Fibroblast of villous mesenchyme (primary cell): ENCODE measurements at regions not wholly inside any gene's neighbourhood (a gene's known extent, or its start where the extent isn't known, plus 50 kb on each side); places are given as distances from the start of the nearest gene placed in this dataset.

ENCODE experiments used
- DNase-seq: peaks from one replicate; pipeline ENCODE4 v3.0.0-alpha.2; 2010; ENCODE audit warnings: low read depth
- H3K4me3 ChIP-seq: 2 replicates; pipeline ENCODE4 v1.5.1; 2011; ENCODE audit warnings: low read depth, mild to moderate bottlenecking, low read length
- TF ChIP-seq, protein P1 (sequence below): IDR thresholded peaks from 2 replicates; pipeline ENCODE4 v1.5.1; 2012; ENCODE audit warnings: low read depth, mild to moderate bottlenecking, low read length; ENCODE audit not compliant: insufficient read depth

DNA sequence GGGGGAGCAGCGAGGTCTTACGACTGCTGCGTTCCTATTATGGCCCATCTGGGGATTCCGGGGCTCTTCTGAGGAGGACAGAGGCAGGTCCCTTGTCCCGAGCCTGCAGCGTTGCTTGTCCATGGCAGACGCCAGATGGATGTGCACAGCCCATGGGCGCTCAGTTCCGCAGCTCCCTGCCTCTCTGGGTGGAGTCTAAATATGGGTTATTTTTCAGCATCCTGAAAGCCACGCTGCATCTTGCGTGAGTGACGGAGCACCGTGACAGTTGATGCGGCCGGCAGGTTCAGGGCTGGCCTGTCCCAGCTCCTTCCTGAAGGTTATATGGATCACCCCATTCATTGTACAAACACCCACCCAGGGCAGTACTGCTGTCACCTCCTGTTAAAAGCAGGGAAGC lies 1169.4 kb downstream of the BRD1 start:
- H3K4me3 ChIP-seq, result no peak overlapping the region
- TF ChIP-seq, protein P1, sequence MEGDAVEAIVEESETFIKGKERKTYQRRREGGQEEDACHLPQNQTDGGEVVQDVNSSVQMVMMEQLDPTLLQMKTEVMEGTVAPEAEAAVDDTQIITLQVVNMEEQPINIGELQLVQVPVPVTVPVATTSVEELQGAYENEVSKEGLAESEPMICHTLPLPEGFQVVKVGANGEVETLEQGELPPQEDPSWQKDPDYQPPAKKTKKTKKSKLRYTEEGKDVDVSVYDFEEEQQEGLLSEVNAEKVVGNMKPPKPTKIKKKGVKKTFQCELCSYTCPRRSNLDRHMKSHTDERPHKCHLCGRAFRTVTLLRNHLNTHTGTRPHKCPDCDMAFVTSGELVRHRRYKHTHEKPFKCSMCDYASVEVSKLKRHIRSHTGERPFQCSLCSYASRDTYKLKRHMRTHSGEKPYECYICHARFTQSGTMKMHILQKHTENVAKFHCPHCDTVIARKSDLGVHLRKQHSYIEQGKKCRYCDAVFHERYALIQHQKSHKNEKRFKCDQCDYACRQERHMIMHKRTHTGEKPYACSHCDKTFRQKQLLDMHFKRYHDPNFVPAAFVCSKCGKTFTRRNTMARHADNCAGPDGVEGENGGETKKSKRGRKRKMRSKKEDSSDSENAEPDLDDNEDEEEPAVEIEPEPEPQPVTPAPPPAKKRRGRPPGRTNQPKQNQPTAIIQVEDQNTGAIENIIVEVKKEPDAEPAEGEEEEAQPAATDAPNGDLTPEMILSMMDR, result no peak
- DNase-seq, result no peak

GRCh38 chr22:48654492-48654891 lies 1173.2 kb downstream of the BRD1 start:
- TF ChIP-seq, protein P1, result no peak
- no peak for DNase-seq
- no peak overlapping the region for H3K4me3 ChIP-seq

DNA sequence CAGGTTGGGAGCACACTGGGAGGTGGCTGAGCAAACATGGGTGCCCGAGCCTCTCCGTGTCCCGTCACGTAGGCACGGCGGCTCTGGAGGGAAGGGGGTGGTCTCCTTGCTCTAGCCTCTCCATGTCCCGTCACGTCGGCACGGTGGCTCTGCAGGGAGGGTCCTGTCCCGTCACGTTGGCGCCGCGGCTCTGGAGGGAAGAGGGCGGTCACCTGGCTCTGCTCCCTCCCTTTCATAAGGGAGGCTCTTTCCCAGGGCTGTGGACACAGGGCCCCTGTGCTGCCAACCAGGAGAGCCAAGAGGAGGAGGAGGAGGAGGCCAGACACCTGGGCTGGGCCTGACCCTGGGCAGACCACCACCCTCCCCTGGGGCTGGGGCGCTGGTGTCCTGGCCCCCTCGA lies 1173.7 kb downstream of the BRD1 start:
- TF ChIP-seq, protein P1, result no peak
- no peak overlapping the region for H3K4me3 ChIP-seq
- no peak for DNase-seq

- no peak for DNase-seq
- TF ChIP-seq, protein P1, result no peak
- H3K4me3 ChIP-seq, result no peak overlapping the region
Observed at GRCh38 chr22:48653306-48653705, 1174.4 kb downstream of the BRD1 start.

GRCh38 chr22:48652796-48653195 lies 1174.9 kb downstream of the BRD1 start:
- H3K4me3 ChIP-seq, result no peak overlapping the region
- DNase-seq, result no peak
- TF ChIP-seq, protein P1, result no peak

DNA sequence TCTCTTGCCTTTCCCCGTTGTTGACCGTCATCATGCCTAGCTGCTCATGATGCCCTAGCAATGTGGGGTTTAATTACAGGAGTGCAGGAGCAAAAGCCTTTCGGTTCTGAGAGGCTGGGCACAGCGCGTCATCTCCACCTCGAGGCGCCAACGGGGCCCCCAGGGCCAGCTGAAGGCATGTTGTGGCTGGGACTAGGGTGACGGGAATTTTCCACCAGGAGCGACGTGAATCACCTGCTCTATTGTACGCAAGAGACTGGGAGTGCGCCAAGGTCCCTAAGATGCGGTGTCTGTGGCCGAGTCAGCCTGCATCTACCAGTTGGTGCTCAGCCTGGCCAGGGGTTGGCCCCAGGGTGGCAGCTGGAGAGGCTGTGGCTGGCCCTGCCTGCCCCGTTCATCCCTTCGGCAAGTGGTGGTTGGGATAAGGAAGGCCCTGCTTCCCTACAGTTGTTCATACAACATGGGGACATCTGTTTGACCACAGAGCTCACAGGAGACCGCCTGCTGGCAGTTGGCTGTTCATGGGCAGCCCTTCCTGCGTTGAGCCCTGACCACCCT lies 1175.6 kb downstream of the BRD1 start:
- H3K4me3 ChIP-seq, result no peak overlapping the region
- no peak for DNase-seq
- TF ChIP-seq, protein P1, result no peak
